Stimulated activated CD4-positive, alpha-beta T cell treated with anti-CD3 and anti-CD28 coated beads, Interleukin-1b, Interleukin-23, amount 100 ng/mL, for 1 hour (primary cell): ENCODE measurements at regions not wholly inside any gene's neighbourhood (a gene's known extent, or its start where the extent isn't known, plus 50 kb on each side); places are given as distances from the start of the nearest gene placed in this dataset.
"Not testable (repeated sequence)": the region's sequence is repeated elsewhere in the genome, so short reads cannot be mapped to it uniquely, and the experiment has no call there.

Experiments used
- DNase-seq, 2 donors: peaks; one replicate each; pipeline ENCODE4 v3.0.0-alpha.2; 2020; ENCODE audit warnings: low read depth in 2 of 2

- no peak for DNase-seq
Measured at GRCh38 chr20:1810926-1811620, 84.1 kb upstream of the SIRPA start.

DNA sequence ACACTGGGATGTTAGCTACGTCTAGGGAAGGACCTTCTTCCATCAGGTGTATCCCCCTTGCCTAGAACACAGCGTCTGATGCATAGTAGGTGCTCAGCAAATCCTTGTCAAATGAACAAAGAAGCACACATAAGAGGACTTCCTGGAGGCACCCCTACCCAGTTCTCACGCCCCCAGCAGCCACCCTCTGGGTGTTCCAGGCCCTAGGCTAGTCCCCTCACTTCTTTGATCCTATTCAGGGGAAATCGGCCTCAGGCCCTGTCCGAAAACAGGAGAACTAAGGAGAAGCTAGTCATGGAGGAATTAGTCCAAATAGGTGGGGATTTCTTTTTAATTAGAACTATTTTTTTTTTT, 84.7 kb upstream of the SIRPA start:
- no peak for DNase-seq

- DNase-seq, result no peak
Measured at GRCh38 chr20:1809611-1810510, 85.3 kb upstream of the SIRPA start.

GRCh38 chr20:1809131-1809572, 86.1 kb upstream of the SIRPA start:
- no peak for DNase-seq

DNA sequence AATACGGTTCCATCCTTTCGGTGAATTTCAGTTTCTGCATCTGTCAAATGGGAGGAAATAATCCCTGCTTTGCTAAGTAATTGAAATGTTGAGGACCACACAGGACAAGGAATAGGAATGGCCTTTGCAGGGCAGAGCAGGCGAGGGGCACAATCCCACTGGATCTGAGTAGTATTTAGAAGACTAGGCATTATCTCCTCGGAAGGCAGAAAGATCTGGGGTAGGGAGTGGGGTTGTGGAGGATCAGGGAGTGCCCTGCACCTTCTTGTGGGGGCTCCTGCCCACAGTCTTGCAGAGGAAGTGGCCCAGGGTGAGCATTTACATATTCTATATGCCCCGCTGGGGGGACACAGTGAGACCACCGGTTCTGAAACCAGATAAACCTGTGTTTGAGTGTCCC, 87.1 kb upstream of the SIRPA start:
- DNase-seq, result no peak

DNA sequence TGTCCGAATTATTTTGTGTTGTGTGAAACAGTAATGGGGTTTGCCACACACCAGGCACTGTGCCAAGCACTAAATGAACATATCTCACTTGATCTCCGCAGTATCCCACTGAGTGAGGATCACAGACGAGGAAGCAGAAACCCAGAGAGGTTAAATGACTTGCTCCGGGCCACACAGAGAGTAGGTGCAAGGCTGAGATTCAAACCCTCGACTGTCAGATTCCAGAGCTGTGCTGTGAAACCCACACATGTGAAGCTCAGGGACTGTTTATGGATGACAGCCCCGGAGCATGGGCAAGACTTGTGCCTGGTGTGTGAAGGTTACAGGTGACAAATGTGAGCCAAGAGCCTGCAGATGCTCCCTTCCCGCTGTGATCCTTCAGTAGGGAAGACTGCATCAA, 87.8 kb upstream of the SIRPA start:
- no peak for DNase-seq

- no peak for DNase-seq
Measured at GRCh38 chr20:1806456-1806855, 88.8 kb upstream of the SIRPA start.

DNA sequence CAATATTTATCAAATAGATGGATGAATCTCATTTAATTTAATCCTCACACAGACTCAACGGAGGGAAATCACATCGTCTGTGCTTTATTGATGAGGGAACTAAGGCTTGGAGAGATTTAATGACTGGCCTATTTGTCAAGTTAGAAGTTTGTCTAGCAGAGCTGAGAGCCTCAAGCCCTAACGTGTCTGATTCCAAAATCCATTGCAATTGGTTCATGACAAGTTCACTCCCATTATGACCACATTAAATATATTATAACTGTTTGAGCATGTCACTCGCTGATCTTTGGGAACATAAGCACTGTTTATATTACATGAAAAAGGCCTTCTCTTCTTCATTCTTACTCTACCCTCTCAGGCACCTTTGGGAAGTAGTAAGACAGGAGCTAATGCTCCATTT, 89.4 kb upstream of the SIRPA start:
- DNase-seq, result no peak

DNA sequence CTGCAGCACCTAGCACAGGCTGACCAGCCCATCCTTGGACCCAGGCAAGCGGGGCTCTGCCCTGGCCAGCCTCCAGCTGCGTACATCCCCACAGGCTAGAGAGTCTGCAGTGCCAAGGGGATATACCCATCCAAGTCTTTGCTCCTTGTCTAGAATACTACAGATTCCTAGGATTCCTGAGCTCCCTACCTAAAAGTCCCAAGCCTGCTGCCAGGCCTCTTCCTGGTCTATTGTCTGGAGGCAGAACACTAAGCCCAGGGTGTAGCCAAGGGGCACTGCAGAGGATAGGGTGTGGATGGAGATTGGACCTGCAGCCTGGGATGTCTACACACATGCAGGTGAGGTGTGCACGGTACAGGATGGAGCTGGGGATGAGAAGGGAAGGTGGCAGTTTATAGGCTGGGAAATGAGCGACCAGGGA, 90.0 kb upstream of the SIRPA start:
- DNase-seq, result no peak

DNA sequence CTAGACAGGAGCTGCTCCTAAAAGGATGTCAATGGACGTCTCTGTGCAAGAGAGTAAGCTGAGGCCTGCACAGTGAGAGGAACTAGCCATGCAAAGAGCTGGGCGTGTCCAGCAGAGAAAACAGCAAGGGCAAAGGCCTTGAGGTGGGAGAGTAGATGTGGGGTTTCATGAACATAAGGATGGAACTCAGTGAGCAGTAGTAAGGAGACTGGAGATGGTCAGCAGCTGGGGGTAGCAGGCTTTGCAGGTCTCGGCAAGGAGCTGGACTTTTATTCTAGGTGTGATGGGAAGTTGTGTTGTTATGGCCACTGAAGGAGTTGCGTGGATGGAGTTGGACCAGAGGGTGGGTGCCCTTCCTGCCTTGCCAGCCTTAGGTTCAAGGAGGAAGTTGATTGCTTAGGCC, 90.7 kb upstream of the SIRPA start:
- no peak for DNase-seq

- DNase-seq, result no peak
Measured at GRCh38 chr20:1803932-1804501, 91.2 kb upstream of the SIRPA start.

DNA sequence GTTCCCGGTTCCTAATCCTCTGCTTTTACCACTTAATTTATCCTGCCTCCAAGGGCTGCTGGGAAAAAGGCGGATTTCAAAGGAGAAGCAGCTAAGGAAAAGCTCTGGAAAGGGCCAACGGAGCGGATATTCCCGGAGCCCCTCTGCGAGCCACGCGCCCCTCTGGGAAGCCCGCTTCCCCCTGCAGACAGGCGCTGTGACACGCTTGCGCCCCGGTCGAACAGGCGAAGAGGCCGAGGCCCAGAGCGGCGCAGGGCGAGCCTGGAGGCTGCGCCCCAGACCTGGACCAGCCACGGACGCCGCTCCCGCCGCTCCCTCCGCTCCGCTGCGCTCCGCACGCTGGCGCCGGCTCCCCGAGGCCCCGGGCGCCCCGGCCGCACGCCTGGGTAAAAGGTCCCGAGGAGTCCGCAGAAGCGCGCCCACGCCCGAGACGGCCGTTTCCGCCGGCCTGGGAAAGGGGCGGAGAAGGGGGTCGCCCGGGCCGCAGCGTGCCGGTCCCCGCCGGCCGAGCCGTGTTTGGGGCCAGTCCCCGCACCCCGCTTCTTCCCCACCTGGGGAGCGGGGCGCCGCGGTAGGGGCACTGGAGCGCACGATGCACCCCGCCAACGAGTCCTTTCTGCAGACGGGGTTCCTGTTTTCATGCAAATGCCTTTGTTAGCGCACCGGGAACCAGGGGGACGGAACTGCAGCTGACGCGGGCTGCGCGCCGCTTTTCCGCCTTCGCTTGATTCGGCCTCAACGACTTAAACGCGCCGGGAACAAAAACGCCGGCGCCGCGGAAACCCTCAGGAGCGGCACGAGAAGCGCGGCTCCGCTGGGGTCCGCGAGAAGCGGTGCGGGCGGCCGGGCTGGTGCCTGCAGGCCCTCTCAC, 91.9 kb upstream of the SIRPA start:
- DNase-seq, result no peak

GRCh38 chr20:1802385-1803060, 92.7 kb upstream of the SIRPA start:
- no peak for DNase-seq

- DNase-seq, result no peak
Measured at GRCh38 chr20:1801929-1802306, 93.3 kb upstream of the SIRPA start.

DNA sequence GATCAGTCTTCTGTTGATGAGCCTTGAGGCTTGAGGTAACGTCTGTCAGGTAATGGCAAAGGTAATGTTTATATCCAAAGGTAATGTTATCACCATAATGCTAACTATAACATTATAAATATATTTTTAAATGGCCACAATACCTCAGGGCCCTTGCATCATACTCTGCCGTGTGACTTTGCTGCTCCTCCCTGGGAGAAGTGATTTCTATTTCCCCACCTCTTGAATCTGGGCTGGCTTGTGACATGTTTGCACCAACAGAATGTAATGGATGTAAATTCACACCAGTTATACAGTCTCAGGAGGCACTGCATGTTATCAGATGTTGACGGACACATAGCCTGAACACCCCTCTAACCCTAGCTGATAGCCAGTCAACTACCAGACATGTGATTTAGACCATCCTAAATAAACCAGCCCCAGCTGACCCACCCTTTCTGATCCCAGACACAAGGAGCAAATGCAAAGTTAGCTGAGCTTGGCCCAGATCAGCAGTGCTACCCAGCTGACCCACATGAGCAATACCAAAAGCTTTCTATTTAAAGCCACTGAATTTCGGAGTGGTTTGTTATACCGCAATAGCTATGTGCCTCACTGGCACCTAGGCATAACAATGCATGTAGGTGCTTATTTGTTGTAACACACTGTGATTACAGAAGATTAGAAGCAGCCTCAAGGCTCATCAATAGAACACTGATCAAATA, 93.8 kb upstream of the SIRPA start:
- no peak for DNase-seq

DNA sequence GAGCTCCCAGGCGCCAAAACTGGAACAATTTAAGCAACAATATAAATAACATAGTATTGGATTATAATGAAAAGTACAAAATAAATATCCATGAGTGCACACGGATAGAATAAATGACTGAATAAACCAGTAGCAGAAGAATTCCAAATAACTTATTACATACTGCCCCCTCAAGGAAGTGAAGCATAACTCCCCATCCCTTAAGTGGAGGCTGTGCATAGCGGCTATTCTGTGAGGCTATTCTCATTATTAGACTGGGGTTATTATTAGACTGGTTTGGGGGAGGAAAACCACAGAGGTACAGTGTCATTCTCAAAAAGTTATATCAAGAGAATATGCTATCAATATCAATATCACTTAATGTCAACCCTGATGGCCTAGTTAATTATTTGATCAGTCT, 94.4 kb upstream of the SIRPA start:
- no peak for DNase-seq

DNA sequence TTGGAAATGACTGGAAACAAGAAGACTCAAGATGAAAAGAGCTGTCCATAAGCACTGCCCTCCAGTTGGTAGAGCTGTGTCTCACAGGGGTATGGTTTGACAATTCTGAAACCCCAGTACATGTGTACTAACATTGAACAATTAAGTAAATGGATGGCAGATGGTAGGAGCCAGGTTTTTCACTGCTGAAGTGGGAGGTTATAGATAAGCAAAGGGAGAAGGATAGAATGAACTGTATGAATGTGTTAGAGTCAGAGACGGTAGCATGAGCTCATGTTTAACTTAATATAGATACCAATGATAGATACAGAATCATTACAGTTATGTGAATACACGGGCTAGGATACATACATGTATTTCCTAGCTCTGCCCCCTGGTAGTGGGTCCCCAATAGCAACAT, 95.0 kb upstream of the SIRPA start:
- no peak for DNase-seq

GRCh38 chr20:1799746-1800145, 95.5 kb upstream of the SIRPA start:
- DNase-seq, result not testable (repeated sequence)

- no peak for DNase-seq
Measured at GRCh38 chr20:1798982-1799381, 96.2 kb upstream of the SIRPA start.

DNA sequence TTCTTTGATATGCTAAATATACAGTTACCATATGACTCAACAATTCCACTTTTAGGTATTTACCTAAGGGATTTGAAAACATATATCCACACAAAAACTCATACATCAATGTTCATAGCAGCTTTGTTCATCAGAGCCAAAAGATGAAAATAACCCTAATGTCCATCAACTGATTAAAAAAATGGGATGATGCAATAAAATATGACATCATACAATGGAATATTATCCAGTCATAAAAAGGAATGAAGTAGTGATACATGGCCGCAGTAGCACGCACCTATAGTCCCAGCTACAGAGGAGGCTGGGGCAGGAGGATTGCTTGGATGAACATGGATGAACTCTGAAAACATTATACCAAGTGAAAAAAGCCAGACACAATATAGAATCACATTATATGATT, 101.4 kb upstream of the SIRPA start:
- DNase-seq, result no peak

GRCh38 chr20:1792274-1792673, 102.9 kb upstream of the SIRPA start:
- no peak for DNase-seq
